Stimulated activated CD8-positive, alpha-beta memory T cell treated with anti-CD3 and anti-CD28 coated beads, Interleukin-7, amount 100 ng/mL, for 48 hours (primary cell): ENCODE measurements at regions not wholly inside any gene's neighbourhood (a gene's known extent, or its start where the extent isn't known, plus 50 kb on each side); places are given as distances from the start of the nearest gene placed in this dataset.

ENCODE experiments used
- DNase-seq, 2 donors: peaks; one replicate each; pipeline ENCODE4 v3.0.0-alpha.2; 2020; ENCODE audit warnings: low read depth in 1 of 2; ENCODE audit errors: extremely low read depth in 1 of 2

GRCh38 chr11:70486731-70487130, 88.4 kb downstream of the CTTN start:
- DNase-seq: no peak

DNA sequence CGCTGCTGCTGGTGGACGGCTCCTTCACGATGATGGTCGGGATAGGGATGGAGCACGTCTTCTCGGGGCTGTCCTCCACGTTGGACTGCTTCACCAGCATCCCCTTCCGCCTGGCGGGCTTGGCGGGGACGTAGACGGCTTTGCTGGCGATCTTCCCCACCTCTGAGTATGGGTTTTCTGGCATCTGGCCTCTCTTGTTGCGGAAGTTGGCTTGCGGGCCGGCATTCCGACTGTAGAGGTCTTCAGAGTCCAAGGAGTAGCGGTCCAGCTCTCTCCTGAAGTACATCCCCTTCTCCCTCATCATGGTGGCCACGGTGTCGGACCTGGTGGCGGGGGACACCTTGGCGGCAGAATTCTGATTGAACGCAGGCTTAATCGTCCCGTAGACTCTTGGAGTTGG, 88.8 kb downstream of the CTTN start:
- DNase-seq: no peak

- no peak for DNase-seq
These were observed 89.4 kb downstream of the CTTN start for GRCh38 chr11:70487756-70488155.

DNA sequence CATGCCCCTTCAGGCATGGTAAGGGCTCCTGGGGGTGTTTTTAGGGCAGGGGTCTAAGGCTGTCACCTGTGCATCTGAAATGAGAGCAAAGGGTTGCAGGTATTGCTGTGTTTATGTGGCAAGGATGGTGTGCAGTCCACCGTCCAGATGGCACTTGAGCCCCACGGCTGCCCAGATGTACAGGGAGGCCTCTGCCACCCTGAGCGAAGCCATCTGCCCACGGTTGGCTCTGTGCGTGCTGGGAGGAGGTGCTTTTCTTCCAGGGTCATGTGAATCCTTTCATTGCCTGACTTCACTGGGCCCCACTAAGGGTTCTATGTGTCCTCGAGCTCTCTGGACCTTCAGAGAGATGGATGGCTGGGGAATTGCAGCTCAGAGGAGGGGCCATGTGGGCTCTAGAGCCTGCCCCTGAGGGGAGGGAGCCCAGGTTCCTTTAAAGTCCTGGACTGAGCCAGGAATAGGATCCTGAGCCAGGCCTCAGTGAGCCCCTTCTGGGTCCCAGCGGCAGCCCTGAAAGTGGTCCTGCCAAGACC, 89.9 kb downstream of the CTTN start:
- no peak for DNase-seq

GRCh38 chr11:70489276-70489675, 90.9 kb downstream of the CTTN start:
- no peak for DNase-seq

DNA sequence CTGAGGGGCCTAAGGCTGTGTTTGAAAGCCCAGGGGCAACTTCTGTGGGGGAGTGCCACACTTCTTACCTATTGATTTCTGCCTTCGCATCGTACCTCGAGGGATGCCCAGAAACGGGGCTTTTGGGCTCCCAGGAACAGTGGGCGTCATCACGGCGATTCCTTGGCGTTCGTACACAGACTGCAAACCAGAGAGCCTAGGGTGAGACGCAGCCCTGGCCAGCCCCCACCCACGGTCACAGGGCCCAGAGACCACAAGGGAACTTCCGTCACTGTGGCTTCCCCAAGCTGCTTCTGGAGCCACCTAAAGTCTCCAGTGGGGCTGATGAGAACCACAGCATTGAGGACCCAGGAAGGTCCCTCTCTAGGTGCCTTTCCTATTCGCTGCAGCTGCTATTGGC, 91.9 kb downstream of the CTTN start:
- DNase-seq: no peak

DNA sequence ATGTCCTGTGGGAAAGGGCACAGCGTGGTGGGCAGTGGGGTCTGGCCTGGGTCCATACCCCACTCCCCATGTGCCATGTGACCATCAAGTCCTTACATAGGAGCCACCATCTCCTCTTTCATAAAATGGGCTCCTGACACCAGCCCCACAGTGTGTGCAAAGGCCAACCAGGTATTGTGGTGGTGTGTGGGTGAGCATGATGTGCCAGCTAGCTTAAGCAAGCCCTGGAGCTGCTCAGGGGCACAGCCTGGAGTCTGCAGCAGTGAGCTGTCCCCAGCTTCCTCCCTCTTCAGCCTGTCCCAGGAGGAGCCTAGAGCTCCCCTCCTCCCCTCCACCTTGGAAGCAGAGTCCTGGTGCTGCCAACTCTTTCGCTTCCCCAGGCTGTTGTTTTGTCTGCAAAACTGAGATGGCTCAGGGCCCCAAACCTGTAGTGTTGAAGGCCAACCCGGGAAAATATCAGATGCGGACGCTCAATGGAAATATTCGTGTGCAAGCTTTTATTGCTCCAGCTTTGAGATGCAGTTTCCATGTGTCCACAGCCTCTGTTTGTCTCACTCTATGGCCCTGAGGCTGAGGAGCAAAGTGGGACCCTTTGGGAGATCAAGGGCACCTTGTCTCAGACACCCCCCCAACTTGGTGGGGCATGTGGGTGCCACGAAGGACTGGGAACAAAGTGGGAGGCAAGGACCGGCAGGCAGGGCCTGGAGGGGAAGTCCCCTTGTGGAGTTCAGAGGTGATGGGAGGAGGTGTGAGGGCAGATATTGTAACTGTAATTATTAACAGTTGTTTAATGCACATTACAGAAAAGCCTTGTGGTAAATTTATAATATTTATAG, 92.6 kb downstream of the CTTN start:
- no peak for DNase-seq

DNA sequence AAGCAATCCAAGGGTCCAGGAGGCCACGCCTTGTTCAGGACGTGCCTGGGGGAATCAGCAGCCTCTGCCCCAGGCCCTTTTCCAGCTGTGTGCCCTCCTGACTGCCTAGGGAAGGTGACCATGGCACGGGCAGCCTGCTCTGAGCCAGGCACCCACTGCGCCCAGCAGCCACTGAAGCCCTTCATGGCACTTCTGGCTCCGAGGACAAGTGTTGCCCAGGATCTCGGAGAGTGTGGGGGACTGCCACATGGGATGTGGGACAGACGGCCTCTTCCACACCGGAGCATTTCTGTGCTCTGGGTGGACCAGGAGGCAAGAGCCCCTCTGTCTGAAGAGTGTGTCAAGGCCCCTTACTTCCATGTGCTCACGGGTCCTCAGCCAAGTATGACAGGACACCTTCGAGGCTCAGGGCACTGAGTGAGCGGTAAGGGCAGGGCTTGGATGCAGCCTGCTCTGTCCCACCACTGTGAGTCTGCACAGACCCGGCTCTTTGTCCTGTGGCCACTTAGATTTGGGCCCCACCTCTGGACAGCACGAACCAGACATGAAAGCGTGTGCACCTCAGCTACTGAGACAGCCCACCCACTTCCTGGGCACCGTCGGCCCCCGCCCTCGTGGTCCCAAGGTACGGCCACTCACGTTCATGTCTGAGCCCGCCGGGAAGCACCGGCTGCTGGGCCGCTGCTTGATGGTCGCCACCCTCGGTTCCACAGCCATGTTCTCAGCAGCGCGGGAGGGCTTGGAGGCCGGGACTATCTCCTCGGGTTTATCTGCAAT, 93.6 kb downstream of the CTTN start:
- DNase-seq: no peak

- no peak for DNase-seq
These were observed 94.8 kb downstream of the CTTN start for GRCh38 chr11:70493089-70493474.

DNA sequence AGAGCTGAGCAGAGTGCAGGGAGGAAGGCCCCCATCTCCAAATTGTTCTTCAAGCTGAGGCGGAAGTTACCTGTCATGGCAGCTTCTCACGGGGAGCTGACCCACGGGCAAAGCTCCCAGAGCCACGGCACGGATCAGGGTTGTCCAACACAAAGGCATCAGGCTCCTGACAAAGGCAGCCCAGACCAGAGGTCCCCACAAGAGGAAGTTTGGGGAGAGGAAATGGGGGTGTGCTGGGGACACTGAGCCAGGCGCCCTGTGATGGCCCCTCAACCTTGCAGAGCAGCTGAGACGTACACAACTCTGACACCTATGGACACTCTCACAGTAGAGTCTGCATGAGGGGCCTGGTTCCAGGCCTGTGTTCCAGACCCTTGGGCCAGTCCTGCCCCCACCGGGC, 95.6 kb downstream of the CTTN start:
- DNase-seq: no peak

- no peak for DNase-seq
These were observed 96.4 kb downstream of the CTTN start for GRCh38 chr11:70494559-70495350.

GRCh38 chr11:70495351-70496310, 97.3 kb downstream of the CTTN start:
- no peak for DNase-seq

GRCh38 chr11:70496591-70497535, 98.5 kb downstream of the CTTN start:
- no peak for DNase-seq

DNA sequence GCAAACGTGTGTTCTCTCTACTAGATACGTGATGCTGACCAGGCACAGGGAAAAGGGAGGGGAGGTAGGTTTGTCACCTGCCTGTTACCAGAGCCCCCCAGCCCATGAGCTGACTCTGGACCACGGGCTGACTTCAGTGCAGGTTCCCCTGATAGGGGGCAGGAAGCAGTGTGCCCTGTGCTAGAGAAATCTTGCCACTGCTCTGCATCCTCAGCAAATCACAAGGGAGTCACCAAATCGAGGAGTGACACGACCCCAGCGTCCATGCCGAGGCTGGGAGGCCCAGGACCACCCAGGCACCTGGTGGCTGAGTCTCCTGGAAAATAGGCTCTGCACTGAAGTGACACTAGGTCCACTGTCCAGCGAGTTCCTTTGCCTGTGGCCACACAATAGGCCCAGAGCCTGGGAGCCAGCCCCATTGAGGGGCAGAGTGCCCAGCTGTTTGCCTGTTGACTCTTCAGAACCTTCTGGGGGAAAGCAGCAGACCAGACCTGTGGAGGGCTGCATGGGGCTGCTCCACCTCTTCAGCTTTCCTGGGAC, 99.3 kb downstream of the CTTN start:
- DNase-seq: no peak

GRCh38 chr11:70498171-70498571, 99.8 kb downstream of the CTTN start:
- DNase-seq: no peak

DNA sequence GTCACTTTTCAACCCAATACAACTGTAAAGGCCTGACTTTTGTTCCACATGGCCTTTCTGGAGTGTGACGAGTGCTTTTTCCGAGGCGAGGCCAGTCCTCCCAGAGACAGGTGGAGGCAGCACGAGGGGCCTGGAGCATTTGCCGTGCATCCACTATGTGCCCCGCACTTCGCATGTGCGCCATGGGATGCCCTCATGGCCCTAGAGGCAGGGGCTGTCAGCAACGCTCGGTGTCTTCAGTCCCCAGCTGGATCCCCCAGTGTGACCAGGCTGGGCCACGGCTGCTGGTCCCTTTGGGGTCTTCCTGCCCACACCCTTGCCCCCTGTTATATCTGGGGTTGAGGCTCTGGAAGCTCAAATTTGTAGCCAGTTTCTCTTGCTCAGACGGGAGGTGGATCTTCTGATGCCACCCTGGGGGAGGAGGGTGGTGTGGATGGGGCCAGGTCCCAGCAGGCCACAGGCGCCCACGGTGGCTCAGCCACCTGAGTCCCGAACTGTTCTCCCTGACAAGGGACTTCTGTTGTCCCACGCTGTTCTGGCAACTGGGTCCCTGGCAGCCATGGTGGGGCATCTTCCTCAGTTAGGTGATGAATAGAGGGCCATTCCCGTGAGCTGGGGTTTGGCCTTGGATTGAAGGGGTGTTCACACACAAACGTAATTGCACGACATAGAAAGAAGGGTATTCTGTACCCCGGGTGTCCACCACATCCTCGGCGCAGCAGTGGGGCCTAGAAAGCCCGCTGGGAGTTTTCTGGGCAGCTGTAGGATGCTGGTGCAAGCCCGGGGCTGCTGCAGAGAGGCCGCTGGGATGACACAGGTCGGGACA, 100.9 kb downstream of the CTTN start:
- DNase-seq: no peak

DNA sequence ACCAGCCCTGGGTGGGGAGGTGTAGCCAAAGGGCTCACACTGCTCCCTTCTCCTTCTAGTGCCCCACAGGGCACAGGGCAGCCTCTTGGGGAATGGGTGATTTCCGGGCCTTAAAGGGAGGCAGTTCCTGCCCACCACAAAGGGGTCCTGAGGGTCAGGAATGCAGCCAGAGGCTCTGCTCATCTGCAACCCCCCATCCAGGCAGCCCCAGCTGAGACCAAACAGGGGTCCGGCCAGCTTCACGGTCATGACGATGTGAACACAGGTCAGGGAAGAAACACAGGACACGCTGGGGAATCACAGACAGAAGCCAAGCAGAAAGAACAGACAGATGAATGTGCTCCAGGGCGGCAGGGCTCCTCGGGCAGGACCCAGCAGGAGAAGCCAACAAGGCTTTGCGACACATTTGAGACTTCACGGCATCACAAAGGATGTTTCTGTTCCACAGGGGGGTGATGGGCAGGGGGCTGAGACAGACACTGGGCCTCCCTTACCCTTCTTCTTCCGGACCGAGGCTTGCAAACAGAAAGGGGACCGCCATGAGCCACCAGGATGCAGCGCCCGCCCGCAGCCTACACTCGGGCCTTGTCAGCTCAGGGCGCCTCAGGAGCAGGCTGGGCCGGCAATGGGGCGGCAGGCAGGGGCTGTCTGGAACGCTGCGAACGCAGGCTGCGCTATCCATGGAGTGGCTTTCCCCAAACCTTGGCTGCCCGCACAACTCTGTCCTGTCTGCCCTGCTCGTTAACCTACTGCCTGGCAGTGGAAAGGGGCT, 101.9 kb downstream of the CTTN start:
- DNase-seq: no peak
